ENCODE measurements at regions not wholly inside any gene's neighbourhood (a gene's known extent, or its start where the extent isn't known, plus 50 kb on each side); places are given as distances from the start of the nearest gene placed in this dataset.
A peak's percentile ranks its signal among the peaks of the same experiment; 100 is the strongest.

DNA sequence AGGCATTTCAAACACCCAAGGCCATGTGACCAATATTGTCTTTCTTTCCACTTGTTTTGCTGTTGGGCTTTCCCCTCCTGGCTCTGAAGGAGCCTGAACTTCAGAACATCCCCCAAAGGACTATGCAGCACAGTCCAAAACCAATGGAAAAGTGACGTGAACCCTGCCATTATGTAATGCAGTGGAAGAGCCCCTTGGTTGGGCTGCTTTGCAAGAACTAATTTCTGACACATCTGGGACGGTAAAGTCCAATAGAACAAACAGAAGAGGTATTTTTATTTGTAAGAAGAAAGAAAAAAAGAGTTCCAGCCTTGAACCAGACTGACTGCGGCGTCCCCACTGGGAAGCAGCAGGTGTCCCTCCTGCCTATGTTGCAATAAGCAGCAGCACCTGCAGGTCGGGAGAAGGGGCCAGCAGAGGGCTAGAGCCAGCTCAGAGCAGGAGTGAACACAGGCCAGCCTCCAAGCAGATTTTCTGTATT is 116.7 kb downstream of the CDC7 start:
- DNase-seq: peak; percentile 8
- Mint-ChIP-seq H3K4me3 (no peak overlapping the region), H3K27me3 (no peaks in the 10 kb centered on the region), H3K36me3 (no peaks in the 10 kb centered on the region), H3K9me3 (no peaks in the 10 kb centered on the region), H3K4me1 (no peaks in the 10 kb centered on the region), H3K27ac (no peak overlapping the region)

GRCh38 chr1:91619881-91620280 is 119.2 kb downstream of the CDC7 start:
- Mint-ChIP-seq H3K4me3 (no peak overlapping the region), H3K27me3 (no peaks in the 10 kb centered on the region), H3K4me1 (no peaks in the 10 kb centered on the region), H3K27ac (no peak overlapping the region), H3K36me3 (no peaks in the 10 kb centered on the region), H3K9me3 (no peaks in the 10 kb centered on the region)
- DNase-seq: no peak

- H3K4me1 Mint-ChIP-seq: no peaks in the 10 kb centered on the region
- no peak for DNase-seq
- H3K27ac Mint-ChIP-seq: no peak overlapping the region
- no peak overlapping the region for H3K4me3 Mint-ChIP-seq
- H3K27me3 Mint-ChIP-seq: no peaks in the 10 kb centered on the region
- H3K36me3 Mint-ChIP-seq: no peaks in the 10 kb centered on the region
- no peaks in the 10 kb centered on the region for H3K9me3 Mint-ChIP-seq
Observed at GRCh38 chr1:91621360-91621759, 120.7 kb downstream of the CDC7 start.

GRCh38 chr1:91621907-91622306 is 121.3 kb downstream of the CDC7 start:
- H3K9me3 Mint-ChIP-seq: no peaks in the 10 kb centered on the region
- DNase-seq: no peak
- no peaks in the 10 kb centered on the region for H3K27me3 Mint-ChIP-seq
- H3K4me3 Mint-ChIP-seq: no peak overlapping the region
- no peaks in the 10 kb centered on the region for H3K4me1 Mint-ChIP-seq
- no peaks in the 10 kb centered on the region for H3K36me3 Mint-ChIP-seq
- H3K27ac Mint-ChIP-seq: no peak overlapping the region

- Mint-ChIP-seq H3K36me3 (no peaks in the 10 kb centered on the region), H3K9me3 (no peaks in the 10 kb centered on the region), H3K4me1 (no peaks in the 10 kb centered on the region), H3K27me3 (no peaks in the 10 kb centered on the region), H3K4me3 (no peak overlapping the region), H3K27ac (no peak overlapping the region)
- DNase-seq: no peak
Observed at GRCh38 chr1:91622616-91623015, 122.0 kb downstream of the CDC7 start.

DNA sequence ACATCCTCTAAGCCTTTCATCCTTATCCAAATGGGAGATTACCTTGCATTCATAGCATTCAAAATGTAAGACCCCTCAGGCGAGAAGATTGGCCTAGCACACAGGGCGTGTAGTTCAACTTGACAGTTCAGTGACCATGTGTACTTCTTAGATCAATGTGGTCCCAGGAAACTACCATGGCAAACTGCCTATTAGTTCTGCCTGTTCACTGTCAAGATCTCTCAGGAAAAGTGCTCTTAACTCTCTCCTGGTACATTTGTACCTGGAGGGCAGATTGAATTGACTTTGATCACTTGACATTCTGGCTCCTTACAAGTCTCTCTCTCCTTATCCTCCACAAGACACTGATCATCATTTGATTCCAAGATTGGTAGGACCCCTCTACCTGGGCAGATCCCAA is 122.4 kb downstream of the CDC7 start:
- Mint-ChIP-seq H3K9me3 (no peaks in the 10 kb centered on the region), H3K4me1 (no peaks in the 10 kb centered on the region), H3K4me3 (no peak overlapping the region), H3K36me3 (no peaks in the 10 kb centered on the region), H3K27me3 (no peaks in the 10 kb centered on the region), H3K27ac (no peak overlapping the region)
- no peak for DNase-seq

DNA sequence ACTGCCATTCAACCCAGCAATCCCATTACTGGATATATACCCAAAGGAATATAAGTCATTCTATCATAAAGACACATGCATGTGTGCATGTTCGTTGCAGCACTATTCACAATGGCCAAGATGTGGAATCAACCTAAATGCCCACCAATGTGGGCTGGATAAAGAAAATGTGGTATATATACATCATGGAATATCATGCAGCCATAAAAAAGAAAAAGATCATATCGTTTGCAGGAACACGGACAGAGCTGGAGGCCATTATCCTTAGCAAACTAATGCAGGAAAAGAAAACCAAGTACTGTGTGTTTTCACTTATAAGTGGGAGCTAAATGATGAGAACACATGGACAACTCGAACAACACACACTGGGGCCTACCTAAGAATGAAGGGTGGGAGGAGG is 123.7 kb downstream of the CDC7 start:
- H3K4me1 Mint-ChIP-seq: no peaks in the 10 kb centered on the region
- DNase-seq: no peak
- H3K27me3 Mint-ChIP-seq: no peaks in the 10 kb centered on the region
- no peak overlapping the region for H3K4me3 Mint-ChIP-seq
- no peaks in the 10 kb centered on the region for H3K9me3 Mint-ChIP-seq
- H3K27ac Mint-ChIP-seq: no peak overlapping the region
- H3K36me3 Mint-ChIP-seq: no peaks in the 10 kb centered on the region

All from activated naive CD8-positive, alpha-beta T cell treated with anti-CD3 and anti-CD28 coated beads for 36 hours (primary cell).